Hematopoietic multipotent progenitor cell treated with erythropoietin and hydrocortisone succinate and interleukin-3 and kit ligand, for 6 days (in vitro differentiated cells): ENCODE measurements at regions not wholly inside any gene's neighbourhood (a gene's known extent, or its start where the extent isn't known, plus 50 kb on each side); places are given as distances from the start of the nearest gene placed in this dataset.
A peak's percentile ranks its signal among the peaks of the same experiment; 100 is the strongest.
"Not testable (repeated sequence)": the region's sequence is repeated elsewhere in the genome, so short reads cannot be mapped to it uniquely, and the experiment has no call there.

Source experiments
- DNase-seq: peaks from one replicate; pipeline ENCODE4 v3.0.0-alpha.2; 2015

DNA sequence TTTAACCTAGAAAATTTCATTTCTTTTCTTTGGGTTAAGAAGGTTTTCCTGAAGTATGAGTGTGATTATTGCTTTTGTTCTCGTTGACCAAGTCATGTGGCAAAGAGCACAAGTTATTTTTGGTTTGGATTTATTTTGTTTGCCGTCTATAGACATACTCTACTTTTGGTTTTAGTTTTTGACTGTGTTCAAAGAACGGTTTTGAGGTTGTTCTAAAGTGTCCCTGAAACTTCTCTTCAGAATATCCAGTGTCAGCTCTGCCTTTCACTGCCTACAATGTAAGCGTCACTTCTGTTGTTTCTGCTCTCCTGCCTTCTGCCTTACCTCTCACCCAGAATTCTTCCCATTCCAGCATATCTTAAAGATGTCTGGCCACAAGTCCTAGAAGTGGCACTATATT lies 812.2 kb downstream of the C4orf33 start:
- DNase-seq = no peak

- no peak for DNase-seq
Measured at GRCh38 chr4:129916991-129917390, 821.0 kb downstream of the C4orf33 start.

DNA sequence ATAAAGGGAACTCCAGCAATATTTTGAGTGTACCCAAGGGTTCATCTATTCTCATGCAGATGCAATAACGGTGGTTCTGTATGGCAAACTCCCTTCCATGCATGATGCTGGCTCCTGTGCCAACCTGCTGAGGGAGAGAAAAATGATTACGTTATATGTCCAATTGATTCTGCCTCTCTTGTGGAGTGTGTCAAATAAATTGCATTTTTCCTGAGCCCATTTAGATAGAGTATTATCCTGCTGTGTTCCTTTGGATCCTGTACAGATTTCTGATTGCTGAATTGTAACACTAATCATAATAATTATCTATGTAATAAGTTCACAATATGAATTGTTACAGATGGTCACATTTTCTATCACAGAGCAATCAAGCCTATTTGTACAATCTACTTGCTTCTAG lies 821.7 kb downstream of the C4orf33 start:
- DNase-seq = no peak

GRCh38 chr4:129926936-129927335 lies 831.0 kb downstream of the C4orf33 start:
- DNase-seq = peak; percentile 1

DNA sequence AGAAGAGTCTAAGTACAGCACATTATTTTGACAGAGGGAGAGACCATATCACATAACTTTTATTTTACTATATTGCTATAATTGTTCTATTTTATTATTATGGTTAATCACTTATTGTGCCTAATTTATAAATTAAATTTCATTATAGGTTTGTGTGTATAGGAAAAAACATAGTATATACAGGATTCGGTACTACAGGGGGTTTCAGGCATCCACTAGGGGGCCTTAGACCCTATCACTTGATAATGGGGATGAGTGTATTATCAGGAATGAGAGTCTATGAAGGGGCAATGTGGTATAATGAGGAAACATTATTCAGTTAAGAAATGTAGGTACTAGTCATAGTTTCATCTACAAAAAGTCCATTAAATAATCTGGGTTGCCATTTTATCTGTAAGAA lies 833.1 kb downstream of the C4orf33 start:
- DNase-seq = peak; percentile 15

DNA sequence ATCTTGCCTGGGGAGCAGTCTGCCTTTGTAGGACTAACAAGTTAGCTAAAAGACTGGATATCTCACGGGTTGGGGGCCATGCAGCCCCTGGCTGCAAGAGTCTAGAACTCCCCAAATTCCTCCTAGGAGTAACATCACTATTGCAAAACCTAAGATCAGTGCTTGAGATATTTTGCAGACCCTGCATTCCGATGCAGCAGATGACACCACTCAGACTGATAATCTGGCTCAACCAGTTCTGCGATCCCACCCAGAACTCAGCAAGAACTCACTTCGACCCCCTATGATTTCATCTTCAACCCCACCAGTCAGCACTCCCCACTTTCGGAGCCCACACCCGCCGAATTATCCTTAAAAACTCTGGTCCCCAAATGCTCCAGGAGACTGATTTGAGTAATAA lies 834.0 kb downstream of the C4orf33 start:
- no peak for DNase-seq

GRCh38 chr4:129950217-129950616 lies 854.3 kb downstream of the C4orf33 start:
- no peak for DNase-seq

DNA sequence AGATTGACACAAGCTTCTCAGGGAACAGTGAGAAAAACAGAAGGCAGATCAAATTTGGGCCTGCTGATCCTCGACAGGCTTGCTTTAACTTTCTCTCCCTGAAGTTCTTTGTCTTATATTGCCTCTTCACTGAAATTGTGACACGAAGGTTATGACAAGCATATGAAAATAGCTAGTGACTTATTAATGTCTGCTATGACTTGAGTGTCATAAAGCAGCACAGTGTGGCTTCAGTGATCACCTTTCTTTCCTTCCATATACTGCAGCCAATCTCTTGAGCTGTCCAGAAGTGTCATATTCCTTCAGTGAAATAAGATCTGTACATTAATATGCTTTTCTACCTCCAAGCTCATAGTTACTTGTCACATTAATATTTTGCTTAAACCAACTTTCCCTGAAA lies 870.2 kb downstream of the C4orf33 start:
- DNase-seq = no peak

DNA sequence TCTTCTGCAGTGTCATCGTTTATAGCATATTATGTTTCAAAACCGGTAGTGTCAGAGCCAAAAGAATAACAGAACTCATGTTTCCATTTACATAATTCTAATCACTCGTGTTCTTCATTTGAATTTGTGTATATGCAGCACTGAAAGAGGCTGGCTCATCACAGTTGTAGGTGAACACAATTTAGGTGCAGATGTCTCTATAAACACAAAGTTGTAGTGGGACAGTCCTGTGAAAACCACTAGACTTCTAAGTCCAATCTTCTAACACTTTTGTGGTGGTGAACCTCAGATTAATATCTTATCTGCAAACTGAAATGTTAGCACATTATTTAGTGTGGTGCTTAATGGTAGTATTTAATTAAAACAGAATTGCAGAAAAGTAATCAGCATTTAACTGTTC lies 872.4 kb downstream of the C4orf33 start:
- peak; percentile 3 for DNase-seq

- no peak for DNase-seq
Measured at GRCh38 chr4:129968778-129969177, 872.8 kb downstream of the C4orf33 start.

- no peak for DNase-seq
Measured at GRCh38 chr4:129970801-129971200, 874.8 kb downstream of the C4orf33 start.

- DNase-seq = no peak
Measured at GRCh38 chr4:129971419-129971818, 875.5 kb downstream of the C4orf33 start.

DNA sequence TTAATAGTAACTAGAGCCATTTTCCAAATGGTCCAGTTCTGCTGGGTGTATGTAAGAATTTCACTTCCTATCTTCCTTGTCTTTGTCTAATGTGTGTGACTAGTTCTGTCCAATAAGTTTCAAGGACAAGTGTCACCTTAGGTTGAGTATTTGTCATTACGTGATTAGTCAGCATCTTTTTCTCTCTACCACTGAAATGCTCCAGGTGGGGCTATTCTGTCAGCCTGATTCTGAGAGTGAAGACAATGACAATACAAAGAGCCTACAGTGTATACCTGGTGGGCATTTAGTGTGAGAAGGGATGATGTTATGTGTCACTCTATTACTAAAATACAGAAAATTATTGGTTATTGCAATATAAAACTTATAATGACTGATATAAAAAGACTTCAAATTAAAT lies 876.3 kb downstream of the C4orf33 start:
- DNase-seq = no peak

- no peak for DNase-seq
Measured at GRCh38 chr4:129974730-129975129, 878.8 kb downstream of the C4orf33 start.

DNA sequence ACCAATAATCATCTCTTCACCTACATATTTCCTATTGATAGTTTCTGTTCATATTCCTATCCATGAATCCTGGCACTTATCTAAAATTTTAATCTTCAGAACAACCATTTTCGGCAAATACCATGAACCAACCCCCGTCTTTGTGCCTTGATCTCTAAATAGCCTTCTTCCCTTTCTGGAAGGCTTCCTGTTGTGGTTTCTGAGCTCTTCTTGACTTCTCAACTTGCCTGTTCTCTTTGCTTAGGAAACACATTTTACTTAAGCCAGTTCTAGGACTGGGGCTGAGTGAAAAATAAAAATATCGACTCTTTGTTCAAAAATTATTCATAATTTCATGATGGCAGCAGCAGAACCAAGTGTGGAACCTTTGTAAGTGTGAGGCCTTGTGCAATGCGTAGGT lies 882.4 kb downstream of the C4orf33 start:
- DNase-seq = no peak

GRCh38 chr4:129988957-129989356 lies 893.0 kb downstream of the C4orf33 start:
- no peak for DNase-seq

- DNase-seq = no peak
Measured at GRCh38 chr4:129994715-129995114, 898.8 kb downstream of the C4orf33 start.

DNA sequence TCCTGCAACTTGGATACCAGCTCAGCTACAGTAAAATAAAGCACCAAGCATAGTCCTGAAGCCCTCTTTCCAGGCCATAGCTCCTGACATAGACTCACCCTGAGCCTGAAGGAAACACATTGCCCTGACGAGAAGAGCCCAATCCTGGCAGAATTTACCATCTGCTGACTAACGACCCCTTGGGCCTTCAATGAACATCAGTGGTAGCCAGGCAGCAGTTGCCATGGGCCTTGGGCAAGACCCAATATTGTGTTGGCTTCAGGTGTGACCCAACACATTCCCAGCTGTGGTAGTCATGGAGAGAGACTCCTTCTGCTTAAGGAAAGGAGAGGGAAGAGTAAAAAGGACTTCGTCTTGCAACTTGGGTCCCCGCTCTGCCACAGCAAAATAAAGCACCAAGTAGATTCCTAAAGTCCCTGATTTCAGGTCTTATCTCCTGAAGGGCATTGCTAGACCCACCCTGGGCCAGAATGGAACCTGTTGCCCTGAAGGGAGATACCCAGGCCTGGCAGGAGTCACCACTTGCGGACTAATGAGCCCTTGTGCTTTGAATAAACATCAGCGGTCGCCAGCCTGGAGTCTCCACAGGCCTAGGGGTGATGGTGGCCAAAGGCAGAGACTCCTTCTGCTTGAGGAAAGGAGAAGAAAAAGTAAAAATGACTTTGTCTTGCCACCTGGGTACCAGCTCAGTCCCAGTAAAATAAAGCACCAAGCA lies 902.6 kb downstream of the C4orf33 start:
- DNase-seq = no peak

DNA sequence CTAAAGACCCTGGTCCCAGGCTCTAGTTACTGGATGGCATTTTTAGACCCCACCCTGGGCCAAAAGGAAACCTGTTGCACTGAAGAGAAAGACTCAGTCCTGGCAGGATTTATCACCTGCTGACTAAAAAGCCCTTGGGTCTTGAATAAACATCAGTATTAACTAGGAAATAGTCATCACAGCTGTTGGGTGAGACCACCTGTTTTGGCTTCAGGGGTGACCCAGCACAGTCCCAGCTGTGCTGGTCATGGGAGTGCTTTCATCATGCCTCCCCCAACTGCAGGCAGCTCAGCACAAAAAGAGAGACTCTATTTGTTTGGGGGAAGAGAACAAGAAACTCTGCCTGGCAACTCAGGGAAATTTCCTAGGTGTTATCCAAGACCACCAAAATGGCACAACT lies 903.2 kb downstream of the C4orf33 start:
- no peak for DNase-seq

GRCh38 chr4:130008461-130008860 lies 912.5 kb downstream of the C4orf33 start:
- DNase-seq = no peak

DNA sequence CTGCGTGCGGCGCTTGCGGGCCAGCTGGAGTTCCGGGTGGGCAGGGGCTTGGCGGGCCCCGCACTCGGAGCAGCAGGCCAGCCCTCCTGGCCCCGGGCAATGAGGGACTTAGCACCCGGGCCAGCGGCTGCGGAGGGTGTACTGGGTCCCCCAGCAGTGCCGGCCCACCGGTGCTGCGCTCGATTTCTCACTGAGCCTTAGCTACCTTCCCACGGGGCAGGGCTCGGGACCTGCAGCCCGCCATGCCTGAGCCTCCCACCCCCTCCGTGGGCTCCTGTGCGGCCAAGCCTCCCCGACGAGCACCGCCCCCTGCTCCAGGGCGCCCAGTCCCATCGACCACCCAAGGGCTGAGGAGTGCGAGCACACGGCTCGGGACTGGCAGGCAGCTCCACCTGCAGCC lies 916.9 kb downstream of the C4orf33 start:
- DNase-seq = not testable (repeated sequence)

DNA sequence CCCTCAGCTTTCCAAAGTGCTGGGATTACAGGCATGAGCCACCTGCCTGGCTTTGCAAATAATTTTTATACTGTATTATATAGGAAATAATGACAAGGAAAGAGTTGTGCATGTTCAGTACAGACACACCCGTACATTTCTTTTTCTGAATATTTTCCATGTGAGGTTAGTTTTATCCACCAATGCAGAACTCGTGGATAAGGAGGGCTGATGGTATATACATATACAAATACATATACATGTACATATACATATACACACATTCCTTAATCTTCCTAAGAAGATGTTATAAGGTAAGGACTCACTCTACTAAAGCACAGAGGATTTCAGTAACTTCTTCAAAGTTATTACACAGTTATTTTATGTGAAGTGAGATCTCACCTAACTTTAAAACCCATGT lies 925.8 kb downstream of the C4orf33 start:
- DNase-seq = no peak

DNA sequence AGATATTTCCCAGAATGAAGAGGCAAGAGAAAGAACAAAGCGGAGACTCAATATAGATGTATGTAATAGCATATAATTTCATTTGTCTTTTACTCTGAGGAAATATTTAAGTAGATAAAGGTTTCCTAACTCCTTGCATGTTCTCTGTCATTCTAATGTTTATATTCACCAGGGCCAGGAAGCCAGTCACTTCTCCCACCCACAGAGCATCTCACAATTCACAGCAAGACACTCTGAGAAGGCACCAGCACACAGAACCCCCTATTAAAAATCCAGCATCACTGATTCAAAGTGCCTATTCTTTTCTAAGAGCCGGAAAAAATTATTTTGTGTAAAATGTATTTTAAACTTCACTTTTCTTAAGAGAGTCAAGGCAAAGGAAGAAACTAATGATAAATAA lies 927.1 kb downstream of the C4orf33 start:
- DNase-seq = no peak

DNA sequence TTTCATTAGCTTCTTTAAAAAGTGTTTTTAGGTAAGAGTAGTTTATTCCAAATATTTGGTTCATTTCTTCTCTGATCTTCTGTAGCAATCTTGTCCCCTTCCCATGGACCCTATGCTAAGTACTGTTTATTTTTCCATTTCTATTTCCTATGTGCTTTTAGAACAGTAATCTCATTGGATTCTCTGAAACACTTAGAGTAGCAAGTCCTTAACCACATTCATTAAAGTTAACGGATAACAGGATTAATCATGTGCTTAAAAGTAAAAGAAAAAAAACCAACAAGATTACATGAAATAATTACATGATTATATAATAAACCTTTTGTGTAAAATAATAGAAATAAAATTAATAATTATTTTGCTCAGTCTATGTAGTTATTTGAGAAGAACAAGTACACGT lies 929.7 kb downstream of the C4orf33 start:
- DNase-seq = no peak

GRCh38 chr4:130026185-130026584 lies 930.2 kb downstream of the C4orf33 start:
- DNase-seq = no peak

DNA sequence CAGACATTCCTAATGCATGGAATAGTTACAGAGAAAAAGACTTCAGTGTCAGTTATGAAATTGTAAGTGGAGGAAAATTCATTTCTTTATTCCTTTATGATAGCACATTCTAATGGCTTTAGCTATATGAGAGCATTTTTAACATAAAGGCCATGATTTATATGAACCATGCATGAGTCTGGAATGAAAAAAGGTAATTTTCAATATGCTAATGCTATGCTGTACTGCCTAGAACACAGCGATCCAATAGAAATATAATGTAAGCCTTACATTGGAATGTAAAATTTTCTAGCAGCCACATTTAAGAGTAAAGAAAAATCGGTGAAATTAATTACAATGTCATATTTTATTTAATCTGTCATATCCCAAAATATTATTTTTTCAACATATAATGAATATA lies 932.0 kb downstream of the C4orf33 start:
- no peak for DNase-seq
